CD4-positive, alpha-beta memory T cell (primary cell): ENCODE measurements at regions not wholly inside any gene's neighbourhood (a gene's known extent, or its start where the extent isn't known, plus 50 kb on each side); places are given as distances from the start of the nearest gene placed in this dataset.
"Not testable (repeated sequence)": the region's sequence is repeated elsewhere in the genome, so short reads cannot be mapped to it uniquely, and the experiment has no call there.

Experiments
- CTCF ChIA-PET: fragments of 350-600 bp; sonication (Branson Sonifier 250); formaldehyde crosslinking; loops from one replicate; lab custom pipeline; 2021; ENCODE audit warnings: inconsistent platforms; ENCODE audit not compliant: partially characterized antibody; lab: Charles Lee
- POLR2A ChIA-PET: fragments of 350-600 bp; sonication (Branson Sonifier 250); formaldehyde crosslinking; loops from one replicate; lab custom pipeline; 2021; ENCODE audit not compliant: partially characterized antibody; lab: Charles Lee
- DNase-seq, 5 donors: peaks; one replicate each; pipeline versions ENCODE4 v3.0.0 to v3.0.0-alpha.2; 2020 to 2022; ENCODE audit warnings: mixed read lengths in 1 of 5
- H3K27ac ChIP-seq: one replicate; pipeline ENCODE4 v1.7.0; 2013; ENCODE audit warnings: low read depth, low read length
- H3K27me3 ChIP-seq: 2 replicates; pipeline ENCODE4 v1.7.0; 2013; ENCODE audit warnings: mild to moderate bottlenecking, low read length, moderate library complexity; ENCODE audit not compliant: insufficient read depth
- H3K36me3 ChIP-seq: 2 replicates; pipeline ENCODE4 v1.7.0; 2013; ENCODE audit warnings: mild to moderate bottlenecking, low read length, moderate library complexity; ENCODE audit not compliant: insufficient read depth
- H3K4me1 ChIP-seq: 2 replicates; pipeline ENCODE4 v1.7.0; 2013; ENCODE audit warnings: mild to moderate bottlenecking, low read length, moderate library complexity; ENCODE audit not compliant: insufficient read depth
- H3K4me3 ChIP-seq, 2 donors: one replicate each; pipeline ENCODE4 v1.7.0; 2013; ENCODE audit warnings: low read length in 2 of 2, mild to moderate bottlenecking in 1 of 2
- H3K9me3 ChIP-seq, 2 donors: one replicate each; pipeline ENCODE4 v1.7.0; 2013; ENCODE audit warnings: low read length in 2 of 2, control low read depth in 1 of 2; ENCODE audit not compliant: control insufficient read depth in 1 of 2
- H3K27ac Mint-ChIP-seq, 7 donors: one replicate each; pipeline ENCODE4 v1.8.0; 2020 to 2021; ENCODE audit warnings: mixed read lengths in 7 of 7, mild to moderate bottlenecking in 6 of 7, inconsistent platforms in 3 of 7, moderate library complexity in 3 of 7
- H3K27me3 Mint-ChIP-seq, 2 donors: one replicate each; pipeline ENCODE4 v1.8.0; 2020 to 2021; ENCODE audit warnings: mixed read lengths in 2 of 2
- H3K36me3 Mint-ChIP-seq, 2 donors: one replicate each; pipeline ENCODE4 v1.8.0; 2020 to 2021; ENCODE audit warnings: mixed read lengths in 2 of 2, inconsistent platforms in 1 of 2, mild to moderate bottlenecking in 1 of 2
- H3K4me1 Mint-ChIP-seq, 4 donors: one replicate each; pipeline ENCODE4 v1.8.0; 2020 to 2021; ENCODE audit warnings: mixed read lengths in 4 of 4, mild to moderate bottlenecking in 1 of 4
- H3K4me3 Mint-ChIP-seq, 8 donors: one replicate each; pipeline ENCODE4 v1.8.0; 2020 to 2021; ENCODE audit warnings: mixed read lengths in 8 of 8, mild to moderate bottlenecking in 7 of 8, moderate library complexity in 6 of 8, inconsistent platforms in 3 of 8
- H3K9me3 Mint-ChIP-seq, 8 donors: one replicate each; pipeline ENCODE4 v1.8.0; 2020 to 2021; ENCODE audit warnings: mixed read lengths in 8 of 8, mild to moderate bottlenecking in 5 of 8, inconsistent platforms in 3 of 8, moderate library complexity in 1 of 8
- intact Hi-C: fragments of 100-400 bp; cut with micrococcal nuclease; formaldehyde crosslinking; loops from one replicate; pipeline ENCODE4 v1.15.1; 2023

- CTCF ChIA-PET: interaction anchor here (0.8 to 4.0 kb wide), 8 partner anchors 8 to 107 kb away, joined by 3 to 19 read pairs (median 3); no protein-coding TSS in a partner anchor
- H3K27ac ChIP-seq: no peak overlapping the region
Measured at GRCh38 chr2:195552581-195552980, 104.4 kb upstream of the SLC39A10 start.

GRCh38 chr2:195548198-195548940, 108.7 kb upstream of the SLC39A10 start:
- no peaks in the 10 kb centered on the region for H3K27me3 ChIP-seq
- POLR2A ChIA-PET: interaction anchor here (1.1 to 18.4 kb wide), 5 partner anchors 11 to 109 kb away, joined by 3 to 423 read pairs (median 7); partner anchors contain the start of gene SLC39A10

More at GRCh38 chr2:195552581-195552980, 104.4 kb upstream of the SLC39A10 start:
- H3K9me3 ChIP-seq: no peaks in the 10 kb centered on the region
- no peaks in the 10 kb centered on the region for H3K27me3 ChIP-seq
- peaks cover 8 to 20% of the 10 kb centered on the region in 2 donors for H3K36me3 Mint-ChIP-seq
- no peaks in the 10 kb centered on the region for H3K27me3 Mint-ChIP-seq
- H3K27ac Mint-ChIP-seq: peak overlapping the region; percentile 10 to 84 (median 66)
- peaks cover 0 to 7% (median 2%) of the 10 kb centered on the region in 8 donors for H3K9me3 Mint-ChIP-seq
- H3K4me1 ChIP-seq: peaks cover 45% of the 10 kb centered on the region
- intact Hi-C loops: no loop called here
- peak overlapping the region in 7 of 8 donors; percentile 57 to 83 (median 80) for H3K4me3 Mint-ChIP-seq
- peaks cover 26 to 64% (median 45%) of the 10 kb centered on the region in 4 donors for H3K4me1 Mint-ChIP-seq
- POLR2A ChIA-PET: interaction anchor here (0.8 to 16.6 kb wide), 3 partner anchors 10 to 105 kb away, joined by 3 to 423 read pairs (median 4); partner anchors contain the start of gene SLC39A10
- DNase-seq: no peak
- H3K36me3 ChIP-seq: no peaks in the 10 kb centered on the region
- peak overlapping the region in 1 of 2 donors; percentile 28 for H3K4me3 ChIP-seq

GRCh38 chr2:195547268-195547840, 109.7 kb upstream of the SLC39A10 start:
- H3K27ac ChIP-seq, H3K27me3 Mint-ChIP-seq, H3K27me3 ChIP-seq, H3K4me3 ChIP-seq, H3K36me3 ChIP-seq, H3K9me3 ChIP-seq, H3K4me3 Mint-ChIP-seq, H3K27ac Mint-ChIP-seq, intact Hi-C loops: not testable (repeated sequence)
- POLR2A ChIA-PET: interaction anchor here (0.6 to 18.4 kb wide), 5 partner anchors 11 to 601 kb away, joined by 4 to 423 read pairs (median 7); partner anchors contain the start of gene SLC39A10
- peak in 1 of 5 donors; percentile 33 for DNase-seq
- CTCF ChIA-PET: interaction anchor here (1.2 to 2.0 kb wide), 7 partner anchors 8 to 49 kb away, joined by 3 to 7 read pairs (median 4); no protein-coding TSS in a partner anchor
- peaks cover 36% of the 10 kb centered on the region for H3K4me1 ChIP-seq
- Mint-ChIP-seq H3K4me1 (peaks cover 32 to 63% (median 48%) of the 10 kb centered on the region in 4 donors), H3K9me3 (peaks cover 0 to 14% (median 3%) of the 10 kb centered on the region in 8 donors), H3K36me3 (peaks cover 3 to 20% of the 10 kb centered on the region in 2 donors)

More at GRCh38 chr2:195548198-195548940, 108.7 kb upstream of the SLC39A10 start:
- H3K36me3 Mint-ChIP-seq: peaks cover 6 to 20% of the 10 kb centered on the region in 2 donors
- H3K27ac Mint-ChIP-seq: peak overlapping the region in 3 of 7 donors; percentile 25 to 75 (median 29)
- intact Hi-C loops: no loop called here
- no peak for DNase-seq
- CTCF ChIA-PET: interaction anchor here (1.3 to 2.0 kb wide), 4 partner anchors 9 to 50 kb away, joined by 3 to 7 read pairs (median 4); no protein-coding TSS in a partner anchor
- H3K27ac ChIP-seq: no peak overlapping the region
- no peak overlapping the region for H3K4me3 ChIP-seq
- no peaks in the 10 kb centered on the region for H3K9me3 ChIP-seq
- H3K4me1 ChIP-seq: peaks cover 35% of the 10 kb centered on the region
- no peaks in the 10 kb centered on the region for H3K36me3 ChIP-seq
- no peak overlapping the region for H3K4me3 Mint-ChIP-seq
- H3K4me1 Mint-ChIP-seq: peaks cover 29 to 61% (median 46%) of the 10 kb centered on the region in 4 donors
- H3K9me3 Mint-ChIP-seq: peaks cover 0 to 7% (median 2%) of the 10 kb centered on the region in 8 donors
- H3K27me3 Mint-ChIP-seq: no peaks in the 10 kb centered on the region

- Histone ChIP-seq H3K9me3 (no peaks in the 10 kb centered on the region), H3K4me1 (peaks cover 38% of the 10 kb centered on the region), H3K36me3 (no peaks in the 10 kb centered on the region), H3K27ac (no peak overlapping the region), H3K4me3 (no peak overlapping the region), H3K27me3 (no peaks in the 10 kb centered on the region)
- ChIA-PET POLR2A (interaction anchor here (1.9 to 18.4 kb wide), 3 partner anchors 10 to 13 kb away, joined by 9 to 423 read pairs (median 10); no protein-coding TSS in a partner anchor), CTCF (interaction anchor here (1.6 kb wide), 1 partner anchor 11 kb away, joined by 6 read pairs; no protein-coding TSS in a partner anchor)
- DNase-seq: no peak
- H3K27ac Mint-ChIP-seq: peak overlapping the region in 1 of 7 donors; percentile 72
- H3K36me3 Mint-ChIP-seq: peaks cover 4 to 19% of the 10 kb centered on the region in 2 donors
- H3K4me3 Mint-ChIP-seq: peak overlapping the region in 2 of 8 donors; percentile 27 to 42
- H3K4me1 Mint-ChIP-seq: peaks cover 34 to 66% (median 46%) of the 10 kb centered on the region in 4 donors
- intact Hi-C loops: no loop called here
- H3K27me3 Mint-ChIP-seq: no peaks in the 10 kb centered on the region
- peaks cover 0 to 7% (median 4%) of the 10 kb centered on the region in 8 donors for H3K9me3 Mint-ChIP-seq
Measured at GRCh38 chr2:195545811-195546210, 111.2 kb upstream of the SLC39A10 start.

- H3K4me3 ChIP-seq: no peak overlapping the region
- ChIA-PET CTCF (interaction anchor here (0.8 to 2.5 kb wide), 3 partner anchors 9 to 10 kb away, joined by 3 to 14 read pairs (median 4); no protein-coding TSS in a partner anchor), POLR2A (interaction anchor here (0.8 to 18.4 kb wide), 5 partner anchors 8 to 114 kb away, joined by 3 to 423 read pairs (median 8); no protein-coding TSS in a partner anchor)
- Mint-ChIP-seq H3K4me1 (peaks cover 36 to 57% (median 47%) of the 10 kb centered on the region in 4 donors), H3K27ac (peak overlapping the region; percentile 5 to 88 (median 66)), H3K9me3 (peaks cover 0 to 8% (median 4%) of the 10 kb centered on the region in 8 donors), H3K36me3 (peaks cover 4 to 14% of the 10 kb centered on the region in 2 donors), H3K4me3 (peak overlapping the region; percentile 1 to 78 (median 46)), H3K27me3 (no peaks in the 10 kb centered on the region)
- no peak for DNase-seq
- intact Hi-C loops: loop anchor here (1.0 kb wide), 2 partner anchors 8 to 15 kb away; no protein-coding TSS in a partner anchor
- H3K36me3 ChIP-seq: no peaks in the 10 kb centered on the region
- peaks cover 47% of the 10 kb centered on the region for H3K4me1 ChIP-seq
- H3K27me3 ChIP-seq: no peaks in the 10 kb centered on the region
- no peaks in the 10 kb centered on the region for H3K9me3 ChIP-seq
- no peak overlapping the region for H3K27ac ChIP-seq
Measured at GRCh38 chr2:195543902-195544894, 112.8 kb upstream of the SLC39A10 start.

GRCh38 chr2:195543063-195543462, 114.0 kb upstream of the SLC39A10 start:
- Histone ChIP-seq H3K36me3 (no peaks in the 10 kb centered on the region), H3K4me1 (peaks cover 52% of the 10 kb centered on the region), H3K4me3 (no peak overlapping the region), H3K9me3 (no peaks in the 10 kb centered on the region), H3K27ac (no peak overlapping the region), H3K27me3 (no peaks in the 10 kb centered on the region)
- peaks cover 0 to 15% (median 4%) of the 10 kb centered on the region in 8 donors for H3K9me3 Mint-ChIP-seq
- CTCF ChIA-PET: interaction anchor here (1.0 to 2.5 kb wide), 4 partner anchors 9 to 117 kb away, joined by 3 to 14 read pairs (median 6); no protein-coding TSS in a partner anchor
- peaks cover 43 to 60% (median 51%) of the 10 kb centered on the region in 4 donors for H3K4me1 Mint-ChIP-seq
- H3K27ac Mint-ChIP-seq: peak overlapping the region; percentile 0 to 69 (median 30)
- H3K27me3 Mint-ChIP-seq: no peaks in the 10 kb centered on the region
- H3K36me3 Mint-ChIP-seq: peaks cover 7 to 13% of the 10 kb centered on the region in 2 donors
- POLR2A ChIA-PET: interaction anchor here (1.1 to 18.4 kb wide), 5 partner anchors 9 to 115 kb away, joined by 4 to 423 read pairs (median 7); partner anchors contain the start of gene SLC39A10
- no peak for DNase-seq
- intact Hi-C loops: no loop called here
- peak overlapping the region in 7 of 8 donors; percentile 2 to 63 (median 52) for H3K4me3 Mint-ChIP-seq
